Spleen (tissue), 7 donors: ENCODE measurements at regions not wholly inside any gene's neighbourhood (a gene's known extent, or its start where the extent isn't known, plus 50 kb on each side); places are given as distances from the start of the nearest gene placed in this dataset.

Source experiments
- CTCF ChIP-seq, 11 experiments: fragments of 200-600 bp in 7 of 11; fragments of 450-650 bp in 4 of 11; sonication (generic) in 4 of 11; IDR thresholded peaks in 8 of 11; conservative IDR thresholded peaks in 3 of 11; 1 replicate in 7 of 11; 2 replicates in 4 of 11; pipeline versions ENCODE4 v1.4.0 to v1.8.0; 2016 to 2021; ENCODE audit warnings: antibody characterized with exemption in 11 of 11, inconsistent platforms in 4 of 11, mild to moderate bottlenecking in 1 of 11
- POLR2A ChIP-seq, 3 donors: fragments of 450-650 bp; IDR thresholded peaks; one replicate each; pipeline ENCODE4 v1.5.1; 2017; ENCODE audit warnings: antibody characterized with exemption in 3 of 3, mild to moderate bottlenecking in 1 of 3
- POLR2AphosphoS5 ChIP-seq, 3 donors: sonication (generic); formaldehyde crosslinking; IDR thresholded peaks; one replicate each; pipeline ENCODE4 v1.5.1; 2017; ENCODE audit warnings: antibody characterized with exemption in 3 of 3
- donor health status: DM: no; HTN: no; CAD: no; lungs with moderate emphysema.
- donor health status: DM: no; HTN: no; CAD: no.
- donor health status: DM: no; HTN: no; CAD: no.

- no peak for TF ChIP-seq CTCF (IDR thresholded peaks at IDR 0.05 in 8 of 11, conservative IDR thresholded peaks at IDR 0.05 in 3 of 11)
- no peak for TF ChIP-seq POLR2A (IDR thresholded peaks at IDR 0.05)
- no peak for TF ChIP-seq POLR2AphosphoS5 (IDR thresholded peaks at IDR 0.05)
Measured at GRCh38 chr15:81940467-81941451, 105.1 kb downstream of the MEX3B start.
